HK-2 (cell line): ENCODE measurements at regions not wholly inside any gene's neighbourhood (a gene's known extent, or its start where the extent isn't known, plus 50 kb on each side); places are given as distances from the start of the nearest gene placed in this dataset.

Source experiments
- DNase-seq: peaks from one replicate; pipeline ENCODE4 v3.0.0-alpha.2; 2018; ENCODE audit not compliant: unreplicated experiment

- no peak for DNase-seq
Measured at GRCh38 chr9:13990994-13991393, 322.9 kb downstream of the NFIB start.

- DNase-seq = no peak
Measured at GRCh38 chr9:13990331-13990730, 323.6 kb downstream of the NFIB start.

GRCh38 chr9:13988944-13989343 is 325.0 kb downstream of the NFIB start:
- DNase-seq = no peak

GRCh38 chr9:13983607-13984006 is 330.3 kb downstream of the NFIB start:
- DNase-seq = no peak

- DNase-seq = no peak
Measured at GRCh38 chr9:13979941-13980318, 334.0 kb downstream of the NFIB start.

GRCh38 chr9:13975611-13976290 is 338.2 kb downstream of the NFIB start:
- DNase-seq = no peak

GRCh38 chr9:13974891-13975290 is 339.1 kb downstream of the NFIB start:
- peak; percentile 60 for DNase-seq

- no peak for DNase-seq
Measured at GRCh38 chr9:13971966-13972655, 341.8 kb downstream of the NFIB start.

GRCh38 chr9:13971415-13971814 is 342.5 kb downstream of the NFIB start:
- DNase-seq = no peak

GRCh38 chr9:13970426-13970825 is 343.5 kb downstream of the NFIB start:
- no peak for DNase-seq

- no peak for DNase-seq
Measured at GRCh38 chr9:13970018-13970417, 343.9 kb downstream of the NFIB start.

- DNase-seq = no peak
Measured at GRCh38 chr9:13967438-13967837, 346.5 kb downstream of the NFIB start.

GRCh38 chr9:13967011-13967410 is 346.9 kb downstream of the NFIB start:
- no peak for DNase-seq

- no peak for DNase-seq
Measured at GRCh38 chr9:13963005-13963653, 350.8 kb downstream of the NFIB start.

- no peak for DNase-seq
Measured at GRCh38 chr9:13962006-13962405, 351.9 kb downstream of the NFIB start.

- no peak for DNase-seq
Measured at GRCh38 chr9:13960011-13960765, 353.8 kb downstream of the NFIB start.

GRCh38 chr9:13958672-13959071 is 355.3 kb downstream of the NFIB start:
- no peak for DNase-seq

- DNase-seq = no peak
Measured at GRCh38 chr9:13957089-13957488, 356.9 kb downstream of the NFIB start.

- no peak for DNase-seq
Measured at GRCh38 chr9:13956107-13956506, 357.8 kb downstream of the NFIB start.

- no peak for DNase-seq
Measured at GRCh38 chr9:13952906-13953305, 361.0 kb downstream of the NFIB start.

GRCh38 chr9:13948037-13948436 is 365.9 kb downstream of the NFIB start:
- no peak for DNase-seq

GRCh38 chr9:13943176-13943575 is 370.8 kb downstream of the NFIB start:
- DNase-seq = no peak
